HL-60 (cell line): ENCODE measurements at regions not wholly inside any gene's neighbourhood (a gene's known extent, or its start where the extent isn't known, plus 50 kb on each side); places are given as distances from the start of the nearest gene placed in this dataset.

ENCODE experiments used
- SPI1 ChIP-seq: IDR thresholded peaks from 2 replicates; pipeline ENCODE4 v1.6.1; 2012; ENCODE audit warnings: low read depth, mild to moderate bottlenecking, borderline replicate concordance
- TF ChIP-seq, protein P1 (sequence below): IDR thresholded peaks from one replicate; pipeline ENCODE4 v1.5.1; 2011; ENCODE audit warnings: low read length, control low read depth, inconsistent platforms; ENCODE audit not compliant: insufficient read depth
- TF ChIP-seq, protein P2 (sequence below): IDR thresholded peaks from 2 replicates; pipeline ENCODE4 v1.6.1; 2012; ENCODE audit warnings: low read depth; ENCODE audit not compliant: insufficient replicate concordance

DNA sequence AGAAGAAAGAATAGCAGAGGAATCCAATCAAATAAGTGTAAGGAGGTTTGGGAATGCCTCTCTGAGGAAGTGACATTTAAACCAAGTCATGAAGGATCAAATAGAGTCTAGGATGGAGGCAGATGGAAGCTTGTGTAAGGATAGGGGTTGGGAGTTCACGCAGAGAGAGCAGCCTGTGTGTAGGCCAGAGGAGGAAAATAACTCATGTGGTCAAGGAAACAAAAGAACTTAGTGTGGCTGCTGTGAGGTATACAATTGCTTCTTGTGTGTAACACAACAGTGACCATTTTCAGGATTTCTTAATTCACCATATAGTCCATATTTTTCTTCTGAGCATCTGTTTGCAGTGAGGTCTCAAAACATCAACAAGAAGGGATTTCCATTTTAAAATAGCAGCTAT lies 77.6 kb upstream of the PACRGL start:
- TF ChIP-seq, protein P1, sequence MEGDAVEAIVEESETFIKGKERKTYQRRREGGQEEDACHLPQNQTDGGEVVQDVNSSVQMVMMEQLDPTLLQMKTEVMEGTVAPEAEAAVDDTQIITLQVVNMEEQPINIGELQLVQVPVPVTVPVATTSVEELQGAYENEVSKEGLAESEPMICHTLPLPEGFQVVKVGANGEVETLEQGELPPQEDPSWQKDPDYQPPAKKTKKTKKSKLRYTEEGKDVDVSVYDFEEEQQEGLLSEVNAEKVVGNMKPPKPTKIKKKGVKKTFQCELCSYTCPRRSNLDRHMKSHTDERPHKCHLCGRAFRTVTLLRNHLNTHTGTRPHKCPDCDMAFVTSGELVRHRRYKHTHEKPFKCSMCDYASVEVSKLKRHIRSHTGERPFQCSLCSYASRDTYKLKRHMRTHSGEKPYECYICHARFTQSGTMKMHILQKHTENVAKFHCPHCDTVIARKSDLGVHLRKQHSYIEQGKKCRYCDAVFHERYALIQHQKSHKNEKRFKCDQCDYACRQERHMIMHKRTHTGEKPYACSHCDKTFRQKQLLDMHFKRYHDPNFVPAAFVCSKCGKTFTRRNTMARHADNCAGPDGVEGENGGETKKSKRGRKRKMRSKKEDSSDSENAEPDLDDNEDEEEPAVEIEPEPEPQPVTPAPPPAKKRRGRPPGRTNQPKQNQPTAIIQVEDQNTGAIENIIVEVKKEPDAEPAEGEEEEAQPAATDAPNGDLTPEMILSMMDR = no peak
- TF ChIP-seq SPI1 = no peak
- TF ChIP-seq, protein P2, sequence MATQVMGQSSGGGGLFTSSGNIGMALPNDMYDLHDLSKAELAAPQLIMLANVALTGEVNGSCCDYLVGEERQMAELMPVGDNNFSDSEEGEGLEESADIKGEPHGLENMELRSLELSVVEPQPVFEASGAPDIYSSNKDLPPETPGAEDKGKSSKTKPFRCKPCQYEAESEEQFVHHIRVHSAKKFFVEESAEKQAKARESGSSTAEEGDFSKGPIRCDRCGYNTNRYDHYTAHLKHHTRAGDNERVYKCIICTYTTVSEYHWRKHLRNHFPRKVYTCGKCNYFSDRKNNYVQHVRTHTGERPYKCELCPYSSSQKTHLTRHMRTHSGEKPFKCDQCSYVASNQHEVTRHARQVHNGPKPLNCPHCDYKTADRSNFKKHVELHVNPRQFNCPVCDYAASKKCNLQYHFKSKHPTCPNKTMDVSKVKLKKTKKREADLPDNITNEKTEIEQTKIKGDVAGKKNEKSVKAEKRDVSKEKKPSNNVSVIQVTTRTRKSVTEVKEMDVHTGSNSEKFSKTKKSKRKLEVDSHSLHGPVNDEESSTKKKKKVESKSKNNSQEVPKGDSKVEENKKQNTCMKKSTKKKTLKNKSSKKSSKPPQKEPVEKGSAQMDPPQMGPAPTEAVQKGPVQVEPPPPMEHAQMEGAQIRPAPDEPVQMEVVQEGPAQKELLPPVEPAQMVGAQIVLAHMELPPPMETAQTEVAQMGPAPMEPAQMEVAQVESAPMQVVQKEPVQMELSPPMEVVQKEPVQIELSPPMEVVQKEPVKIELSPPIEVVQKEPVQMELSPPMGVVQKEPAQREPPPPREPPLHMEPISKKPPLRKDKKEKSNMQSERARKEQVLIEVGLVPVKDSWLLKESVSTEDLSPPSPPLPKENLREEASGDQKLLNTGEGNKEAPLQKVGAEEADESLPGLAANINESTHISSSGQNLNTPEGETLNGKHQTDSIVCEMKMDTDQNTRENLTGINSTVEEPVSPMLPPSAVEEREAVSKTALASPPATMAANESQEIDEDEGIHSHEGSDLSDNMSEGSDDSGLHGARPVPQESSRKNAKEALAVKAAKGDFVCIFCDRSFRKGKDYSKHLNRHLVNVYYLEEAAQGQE = no peak
